ENCODE measurements at regions not wholly inside any gene's neighbourhood (a gene's known extent, or its start where the extent isn't known, plus 50 kb on each side); places are given as distances from the start of the nearest gene placed in this dataset.

GRCh38 chr5:3671337-3671736 is 75.7 kb downstream of the IRX1 start:
- no peak for TF ChIP-seq CTCF (IDR thresholded peaks at IDR 0.05)
- no peak for TF ChIP-seq ZFX (IDR thresholded peaks at IDR 0.05; ENCODE audit: borderline replicate concordance)

All from 22Rv1 (cell line).